Endothelial cell (in vitro differentiated cells): ENCODE measurements at regions not wholly inside any gene's neighbourhood (a gene's known extent, or its start where the extent isn't known, plus 50 kb on each side); places are given as distances from the start of the nearest gene placed in this dataset.

Experiments
- DNase-seq: peaks from one replicate; pipeline ENCODE4 v3.0.0; 2021; ENCODE audit warnings: low spot score
- H3K27ac Mint-ChIP-seq: one replicate; pipeline ENCODE4 v1.8.0; 2021; ENCODE audit warnings: mixed read lengths, inconsistent platforms; ENCODE audit not compliant: unreplicated experiment
- H3K27me3 Mint-ChIP-seq: one replicate; pipeline ENCODE4 v1.8.0; 2021; ENCODE audit warnings: mild to moderate bottlenecking, moderate library complexity, mixed read lengths, inconsistent platforms; ENCODE audit not compliant: unreplicated experiment
- H3K36me3 Mint-ChIP-seq: one replicate; pipeline ENCODE4 v1.8.0; 2021; ENCODE audit warnings: mild to moderate bottlenecking, low read depth, mixed read lengths, inconsistent platforms; ENCODE audit not compliant: unreplicated experiment
- H3K4me1 Mint-ChIP-seq: one replicate; pipeline ENCODE4 v1.8.0; 2021; ENCODE audit warnings: mild to moderate bottlenecking, mixed read lengths, inconsistent platforms; ENCODE audit not compliant: unreplicated experiment
- H3K4me3 Mint-ChIP-seq: one replicate; pipeline ENCODE4 v1.8.0; 2021; ENCODE audit warnings: mild to moderate bottlenecking, mixed read lengths, inconsistent platforms; ENCODE audit not compliant: unreplicated experiment
- H3K9me3 Mint-ChIP-seq: one replicate; pipeline ENCODE4 v1.8.0; 2021; ENCODE audit warnings: mixed read lengths, inconsistent platforms; ENCODE audit not compliant: unreplicated experiment
- TF ChIP-seq, protein P1 (sequence below): fragments of 200-600 bp; sonication (generic); IDR thresholded peaks from one replicate; pipeline ENCODE4 v1.5.0; 2021; ENCODE audit warnings: antibody characterized with exemption; ENCODE audit not compliant: unreplicated experiment

DNA sequence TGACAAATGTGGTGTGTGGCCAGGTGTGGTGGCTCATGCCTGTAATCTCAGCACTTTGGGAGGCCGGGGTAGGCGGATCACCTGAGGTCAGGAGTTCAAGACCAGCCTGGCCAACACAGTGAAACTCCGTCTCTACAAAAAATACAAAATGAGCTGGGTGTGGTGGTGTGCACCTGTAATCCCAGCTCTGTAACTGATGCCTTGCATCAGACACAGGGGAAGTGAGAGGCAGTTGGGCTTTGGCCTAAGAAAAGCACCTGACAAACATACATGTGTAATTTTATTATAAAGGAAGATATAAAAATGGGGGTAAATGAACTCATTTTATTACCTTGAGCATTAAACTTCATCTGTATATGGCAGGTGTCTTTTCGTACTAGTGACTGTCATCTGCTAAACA is 66.7 kb upstream of the FAM136A start:
- Mint-ChIP-seq H3K27me3 (peaks cover 4% of the 10 kb centered on the region), H3K9me3 (no peaks in the 10 kb centered on the region), H3K4me3 (no peak overlapping the region), H3K36me3 (no peaks in the 10 kb centered on the region), H3K27ac (no peak overlapping the region), H3K4me1 (no peaks in the 10 kb centered on the region)
- TF ChIP-seq, protein P1, sequence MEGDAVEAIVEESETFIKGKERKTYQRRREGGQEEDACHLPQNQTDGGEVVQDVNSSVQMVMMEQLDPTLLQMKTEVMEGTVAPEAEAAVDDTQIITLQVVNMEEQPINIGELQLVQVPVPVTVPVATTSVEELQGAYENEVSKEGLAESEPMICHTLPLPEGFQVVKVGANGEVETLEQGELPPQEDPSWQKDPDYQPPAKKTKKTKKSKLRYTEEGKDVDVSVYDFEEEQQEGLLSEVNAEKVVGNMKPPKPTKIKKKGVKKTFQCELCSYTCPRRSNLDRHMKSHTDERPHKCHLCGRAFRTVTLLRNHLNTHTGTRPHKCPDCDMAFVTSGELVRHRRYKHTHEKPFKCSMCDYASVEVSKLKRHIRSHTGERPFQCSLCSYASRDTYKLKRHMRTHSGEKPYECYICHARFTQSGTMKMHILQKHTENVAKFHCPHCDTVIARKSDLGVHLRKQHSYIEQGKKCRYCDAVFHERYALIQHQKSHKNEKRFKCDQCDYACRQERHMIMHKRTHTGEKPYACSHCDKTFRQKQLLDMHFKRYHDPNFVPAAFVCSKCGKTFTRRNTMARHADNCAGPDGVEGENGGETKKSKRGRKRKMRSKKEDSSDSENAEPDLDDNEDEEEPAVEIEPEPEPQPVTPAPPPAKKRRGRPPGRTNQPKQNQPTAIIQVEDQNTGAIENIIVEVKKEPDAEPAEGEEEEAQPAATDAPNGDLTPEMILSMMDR: no peak
- DNase-seq: no peak

DNA sequence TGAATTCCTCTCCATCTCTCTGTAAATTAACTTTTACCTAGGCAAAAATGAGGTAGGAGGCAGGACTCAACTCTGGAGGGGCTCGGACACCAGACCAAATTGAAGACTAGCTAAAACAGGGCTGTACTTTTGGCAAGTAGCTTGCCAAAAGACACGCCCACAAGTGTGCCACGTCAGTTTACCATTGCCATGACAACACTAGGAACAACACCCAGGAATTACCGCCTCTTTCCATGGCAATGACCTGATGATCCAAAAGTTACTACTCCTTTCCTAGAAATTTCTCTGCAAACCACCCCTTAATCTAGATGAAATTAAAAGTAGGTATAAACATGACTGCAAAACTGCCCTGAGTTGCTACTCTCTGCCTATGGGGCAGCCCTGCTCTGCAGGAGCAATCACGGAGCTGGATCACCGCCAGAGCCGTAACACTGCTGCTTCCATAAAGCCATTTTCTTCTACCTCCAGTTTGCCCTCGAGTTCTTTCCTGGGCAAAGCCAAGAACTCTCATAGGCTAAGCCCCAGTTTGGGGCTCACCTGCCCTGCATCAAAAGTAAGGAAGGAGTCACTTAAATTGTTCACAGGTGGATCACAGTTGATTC is 66.0 kb upstream of the FAM136A start:
- no peak overlapping the region for H3K27ac Mint-ChIP-seq
- H3K36me3 Mint-ChIP-seq: no peaks in the 10 kb centered on the region
- no peak for DNase-seq
- H3K4me3 Mint-ChIP-seq: no peak overlapping the region
- no peaks in the 10 kb centered on the region for H3K9me3 Mint-ChIP-seq
- TF ChIP-seq, protein P1: no peak
- H3K4me1 Mint-ChIP-seq: no peaks in the 10 kb centered on the region
- H3K27me3 Mint-ChIP-seq: peaks cover 4% of the 10 kb centered on the region

DNA sequence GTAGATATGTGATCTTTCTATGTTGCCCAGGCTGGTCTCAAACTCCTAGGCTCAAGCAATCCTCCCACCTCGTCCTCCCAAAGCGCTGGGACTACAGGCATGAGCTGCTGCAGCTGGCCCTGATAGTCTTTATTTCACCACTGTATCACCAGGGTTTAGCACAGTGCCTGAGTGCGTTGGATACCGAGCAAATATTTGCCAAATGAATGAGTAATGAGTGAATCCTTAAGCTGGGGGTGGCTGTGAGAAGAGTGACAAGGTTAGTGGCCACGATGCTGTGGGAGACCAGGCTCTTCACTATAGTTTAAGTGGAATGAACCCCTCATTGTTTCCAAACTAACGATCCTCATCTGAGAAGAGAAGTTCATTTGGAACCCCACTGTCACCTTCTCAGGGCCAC is 60.8 kb upstream of the FAM136A start:
- no peak for DNase-seq
- TF ChIP-seq, protein P1: no peak
- peaks cover 3% of the 10 kb centered on the region for H3K27me3 Mint-ChIP-seq
- no peak overlapping the region for H3K4me3 Mint-ChIP-seq
- H3K27ac Mint-ChIP-seq: no peak overlapping the region
- H3K4me1 Mint-ChIP-seq: peaks cover 15% of the 10 kb centered on the region
- H3K9me3 Mint-ChIP-seq: no peaks in the 10 kb centered on the region
- H3K36me3 Mint-ChIP-seq: no peaks in the 10 kb centered on the region

DNA sequence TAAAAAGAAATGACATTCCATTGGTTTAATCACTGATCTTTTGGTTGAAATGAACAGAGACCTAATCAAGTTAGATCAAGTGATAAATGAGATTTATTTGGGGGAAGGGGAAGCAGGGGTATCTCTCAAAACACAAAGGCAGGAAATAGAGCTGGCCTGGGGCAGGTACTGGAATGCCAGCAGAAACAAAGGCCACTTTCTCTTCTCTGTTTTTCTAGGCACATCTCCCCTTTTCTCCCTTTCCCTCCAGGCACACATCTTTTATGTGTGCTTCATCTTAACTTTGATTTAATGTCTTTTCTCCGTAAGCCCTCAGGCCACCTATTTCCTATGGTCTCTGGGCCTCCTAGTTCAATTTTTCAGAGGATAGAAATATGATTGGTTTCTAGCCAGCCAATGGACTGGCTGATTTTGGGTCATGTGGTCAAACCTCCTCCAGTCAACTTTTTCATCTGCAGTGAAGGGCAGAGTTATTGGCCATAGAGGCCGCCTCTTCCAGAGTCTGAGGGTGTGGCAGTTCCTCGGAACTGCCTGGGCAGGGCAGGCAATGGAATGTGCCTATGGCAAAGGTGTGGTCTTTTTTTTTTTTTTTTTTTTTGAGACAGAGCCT is 58.9 kb upstream of the FAM136A start:
- Mint-ChIP-seq H3K9me3 (no peaks in the 10 kb centered on the region), H3K4me1 (peaks cover 24% of the 10 kb centered on the region), H3K4me3 (no peak overlapping the region), H3K27ac (peak overlapping the region; percentile 88), H3K36me3 (no peaks in the 10 kb centered on the region), H3K27me3 (peaks cover 2% of the 10 kb centered on the region)
- TF ChIP-seq, protein P1: no peak
- no peak for DNase-seq

DNA sequence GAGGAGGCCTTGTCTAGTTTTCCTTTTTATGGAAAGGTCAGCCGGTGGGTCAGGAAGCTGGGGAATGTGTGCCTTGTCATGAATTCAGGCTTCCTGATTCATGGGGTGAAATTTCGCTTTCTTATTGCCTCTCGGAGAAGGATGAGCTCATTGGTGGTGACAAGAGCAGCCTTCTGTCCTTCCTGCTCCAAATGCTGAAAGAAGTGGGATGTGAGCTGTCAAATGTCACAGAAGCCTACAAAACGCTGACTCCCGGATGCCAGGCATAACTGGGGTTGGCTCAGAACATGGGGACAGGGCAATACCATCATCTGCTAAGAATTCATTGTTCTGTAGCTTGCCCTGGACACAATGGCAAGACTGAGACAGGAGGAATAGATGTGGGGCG is 55.8 kb upstream of the FAM136A start:
- Mint-ChIP-seq H3K27ac (no peak overlapping the region), H3K4me1 (peaks cover 30% of the 10 kb centered on the region), H3K9me3 (no peaks in the 10 kb centered on the region), H3K4me3 (no peak overlapping the region), H3K27me3 (no peaks in the 10 kb centered on the region), H3K36me3 (no peaks in the 10 kb centered on the region)
- DNase-seq: no peak
- TF ChIP-seq, protein P1: no peak
